NT2/D1 (cell line): ENCODE measurements at regions not wholly inside any gene's neighbourhood (a gene's known extent, or its start where the extent isn't known, plus 50 kb on each side); places are given as distances from the start of the nearest gene placed in this dataset.

ENCODE experiments used
- SUZ12 ChIP-seq: IDR thresholded peaks from 2 replicates; pipeline ENCODE4 v1.6.1; 2011; ENCODE audit not compliant: insufficient read length, insufficient read depth; ENCODE audit errors: extremely low read depth
- YY1 ChIP-seq: IDR thresholded peaks from 2 replicates; pipeline ENCODE4 v1.6.1; 2011; ENCODE audit not compliant: insufficient read length, insufficient read depth
- ZNF274 ChIP-seq: IDR thresholded peaks from 2 replicates; pipeline ENCODE4 v1.6.1; 2011; ENCODE audit warnings: mild to moderate bottlenecking, low read depth, low read length

- TF ChIP-seq YY1 = no peak
- no peak for TF ChIP-seq ZNF274
- no peak for TF ChIP-seq SUZ12
These were observed 186.7 kb upstream of the TENT5A start for GRCh38 chr6:81938991-81939732.
